NCI-H1436 treated with DMSO at 0.1 percent for 48 hours (cell line): ENCODE measurements at regions not wholly inside any gene's neighbourhood (a gene's known extent, or its start where the extent isn't known, plus 50 kb on each side); places are given as distances from the start of the nearest gene placed in this dataset.

Experiments
- DNase-seq: peaks from one replicate; lab custom pipeline; 2025; lab: John Stamatoyannopoulos, UW

DNA sequence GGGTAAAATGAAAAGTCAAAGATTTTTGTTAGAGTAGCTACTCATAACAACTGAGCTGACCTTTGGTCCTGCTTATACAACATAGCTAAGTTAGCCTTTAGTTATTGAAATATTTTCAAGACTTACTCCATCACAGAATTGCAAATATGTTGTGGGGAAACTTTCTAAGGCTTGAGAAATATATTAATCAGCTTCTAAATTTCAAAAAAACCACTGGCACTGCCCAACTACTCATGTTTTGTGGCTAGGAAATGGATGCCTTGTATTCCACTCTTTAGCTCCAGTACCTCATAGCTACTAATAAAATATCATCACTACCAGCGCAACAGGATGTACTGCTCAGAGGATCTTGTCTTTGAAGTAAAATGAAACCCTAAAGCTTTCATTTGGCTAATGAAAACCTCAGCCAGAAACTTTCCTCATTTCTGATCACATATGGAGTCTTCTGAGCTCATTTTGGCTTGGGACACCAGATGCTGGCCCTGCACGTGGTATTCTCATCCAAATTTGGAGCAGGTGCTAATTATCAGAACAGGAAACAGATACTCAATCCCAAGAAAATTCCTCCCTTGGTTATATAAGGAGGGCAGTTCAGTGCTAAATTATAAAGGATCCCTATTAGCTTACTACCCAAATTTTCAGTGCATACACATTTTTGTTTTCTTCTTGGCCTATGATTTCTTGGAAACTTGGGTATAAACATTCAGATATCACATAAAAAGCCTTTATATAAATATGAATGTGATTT is 690.7 kb downstream of the ADGRL2 start:
- DNase-seq, result no peak

DNA sequence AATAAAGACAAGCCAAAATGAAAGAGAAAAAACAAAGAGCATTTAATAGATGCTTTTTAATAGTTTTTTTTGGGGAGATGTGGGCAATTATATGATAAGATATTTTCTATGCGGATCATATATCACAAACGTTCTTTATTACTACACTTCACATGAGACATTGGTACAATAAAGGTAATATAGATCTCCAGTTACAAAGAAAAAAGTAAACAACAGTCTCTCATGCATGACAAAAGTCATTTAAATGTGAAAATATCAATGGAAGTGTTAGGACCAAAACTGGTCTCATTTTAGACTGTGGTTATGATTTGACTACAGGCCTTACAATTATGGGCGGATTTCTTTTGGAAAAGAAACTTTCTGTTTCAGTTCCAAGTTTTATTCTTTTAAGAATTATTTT is 687.0 kb downstream of the ADGRL2 start:
- no peak for DNase-seq

DNA sequence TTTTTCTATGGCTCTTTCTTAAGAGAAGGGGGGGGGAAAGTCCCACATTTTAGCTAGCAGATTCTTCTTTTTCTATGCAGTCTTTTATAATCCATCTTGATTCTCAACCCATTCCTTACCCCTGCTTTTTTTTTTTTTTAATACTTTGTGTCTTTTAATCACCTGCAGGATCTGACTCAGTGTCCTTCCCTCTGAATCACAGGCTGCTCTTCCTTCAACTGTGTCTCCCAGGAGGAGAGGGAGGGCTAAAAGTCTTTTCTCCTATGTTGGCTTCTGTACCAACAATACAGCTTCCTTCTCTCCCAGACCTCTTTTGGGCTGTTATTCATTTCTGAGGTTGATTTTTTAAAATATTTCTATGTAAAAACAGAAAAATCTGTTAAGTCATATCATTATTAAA is 686.2 kb downstream of the ADGRL2 start:
- no peak for DNase-seq

DNA sequence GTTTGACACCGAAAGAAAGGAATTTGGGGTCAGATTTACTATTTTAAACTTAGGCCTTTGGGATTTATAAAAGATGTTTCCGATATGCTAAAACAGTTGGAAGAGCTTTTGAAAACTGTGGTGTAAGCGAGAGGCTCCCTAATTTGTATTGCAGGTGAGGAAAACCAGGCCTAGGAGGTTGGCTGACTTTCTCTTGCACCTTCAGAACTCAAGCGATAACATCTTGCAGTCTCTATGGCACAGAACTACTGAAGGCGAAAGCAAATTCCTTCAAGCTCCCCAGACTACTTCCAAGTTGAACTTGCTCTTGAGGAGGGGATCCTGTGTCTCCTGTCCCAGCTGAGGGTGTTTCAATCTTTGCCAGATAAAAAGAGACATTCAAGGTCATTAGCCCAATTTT is 685.7 kb downstream of the ADGRL2 start:
- DNase-seq, result no peak

DNA sequence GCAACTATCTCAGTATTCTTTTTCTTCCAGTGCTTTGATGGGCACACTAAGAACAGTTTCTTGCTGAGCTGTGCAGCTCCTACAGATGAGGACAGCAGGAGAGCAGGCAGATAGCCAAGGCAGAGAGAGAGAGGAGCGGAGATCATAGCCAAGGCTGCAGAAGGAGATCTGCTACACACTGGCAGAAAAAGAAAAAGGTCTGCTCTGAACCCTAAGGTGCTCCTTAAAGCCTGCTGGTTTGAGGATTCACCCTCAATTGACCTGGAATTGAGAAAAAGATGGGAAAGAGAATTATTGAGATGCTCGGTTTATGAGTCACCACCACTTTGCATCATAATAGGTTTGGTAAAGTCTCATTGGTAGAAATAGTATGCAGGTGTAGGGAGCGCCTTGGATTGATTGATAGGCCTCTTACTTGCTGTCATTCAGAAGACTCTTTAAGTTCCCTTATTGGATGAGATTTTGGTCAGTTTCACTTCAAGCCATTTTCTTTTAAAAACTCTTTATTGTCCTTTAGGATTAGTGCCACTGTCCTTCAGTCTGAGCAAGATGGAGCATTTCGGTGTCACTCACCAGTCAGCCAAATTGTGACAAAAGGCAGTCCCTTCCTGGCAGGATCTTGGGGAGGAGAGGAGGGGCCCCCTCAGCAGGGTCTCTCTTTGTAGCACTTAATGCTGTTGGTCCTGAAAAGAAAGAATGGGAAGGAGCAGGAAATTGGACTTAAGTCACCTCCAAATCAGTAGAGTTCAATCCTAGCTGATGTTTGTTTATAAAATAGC is 685.0 kb downstream of the ADGRL2 start:
- no peak for DNase-seq

DNA sequence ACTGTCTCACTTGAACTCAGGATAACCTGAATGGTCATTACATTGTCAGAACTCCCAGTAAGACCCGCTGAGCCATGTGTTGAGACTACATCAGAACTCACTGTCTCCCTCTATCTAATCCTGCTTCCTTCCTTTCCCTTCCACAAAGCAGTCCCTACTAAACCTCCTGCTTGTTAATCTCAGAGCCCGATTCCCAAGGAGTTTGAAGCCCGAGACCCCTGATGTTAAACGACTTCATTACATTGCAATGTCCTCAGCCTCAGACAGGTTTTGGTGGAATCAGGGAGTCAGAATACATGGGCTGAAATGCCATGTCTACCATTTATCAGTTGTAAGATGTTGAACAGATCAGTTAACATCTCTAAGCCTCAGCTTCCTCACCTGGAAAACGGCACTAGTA is 682.4 kb downstream of the ADGRL2 start:
- DNase-seq, result no peak

DNA sequence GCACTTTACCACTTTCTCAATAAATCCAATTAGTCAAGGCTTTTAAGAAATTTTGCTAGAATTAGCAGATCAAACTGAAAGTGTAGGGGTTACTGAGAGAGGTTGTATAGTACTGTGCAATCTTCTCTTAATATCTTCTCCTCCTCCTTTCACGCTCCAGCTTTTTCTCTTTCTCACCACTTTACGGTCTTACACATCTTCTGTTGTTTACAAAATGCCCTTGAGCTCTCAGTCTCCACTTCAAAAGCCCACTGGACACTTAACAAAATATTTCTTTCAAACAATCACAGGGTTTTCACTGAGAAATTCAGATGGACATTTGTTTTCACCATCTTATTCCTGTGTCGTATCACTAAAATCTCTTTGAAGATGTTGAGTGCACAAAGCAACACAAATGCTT is 678.2 kb downstream of the ADGRL2 start:
- no peak for DNase-seq

DNA sequence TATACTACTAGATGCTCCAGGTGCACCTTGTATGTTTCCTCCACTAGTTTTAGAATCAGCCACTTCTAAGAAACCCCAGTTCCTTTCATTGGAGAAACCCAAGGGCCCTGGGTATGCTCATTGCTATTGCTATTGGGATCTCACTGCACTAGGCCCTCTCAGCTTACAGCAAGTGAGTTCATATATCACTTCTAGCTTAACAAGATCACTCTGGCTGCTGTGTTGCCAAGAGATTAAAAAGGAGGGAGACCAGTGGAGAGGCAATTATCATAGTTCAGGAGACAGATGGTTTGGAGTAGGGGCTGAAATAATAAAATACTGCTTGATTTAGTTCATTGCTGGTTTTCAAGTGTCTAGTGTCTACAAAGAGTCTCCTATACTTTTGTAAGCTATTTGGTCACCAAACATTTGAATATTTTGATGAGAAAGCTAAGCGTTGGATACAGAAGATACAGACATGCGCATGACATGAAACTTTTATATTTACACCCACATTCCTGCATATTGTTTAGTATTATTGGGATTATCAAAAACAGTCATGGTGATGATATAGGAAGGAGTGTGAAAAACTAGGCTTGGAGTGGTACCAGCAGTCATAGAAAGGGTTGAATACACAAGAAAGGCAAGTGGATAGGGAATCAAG is 671.9 kb downstream of the ADGRL2 start:
- DNase-seq, result no peak

DNA sequence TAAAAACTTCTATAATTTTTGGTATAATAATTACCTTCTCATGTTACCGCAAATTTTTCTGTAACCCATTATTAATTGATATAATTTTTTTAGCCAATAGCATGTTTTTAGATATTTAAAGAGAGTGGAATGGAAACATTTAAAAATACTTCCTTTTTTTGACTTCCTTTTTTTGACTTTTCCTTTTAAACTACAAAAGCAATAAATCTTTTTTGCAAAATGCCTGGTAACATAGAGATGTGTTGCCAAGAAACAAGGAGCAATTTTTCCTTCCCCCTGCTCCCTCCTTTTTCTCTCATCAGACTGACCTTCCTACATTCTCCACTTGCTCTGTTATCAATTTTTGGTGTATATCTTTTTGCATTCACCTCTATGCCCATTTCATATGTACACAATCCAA is 666.2 kb downstream of the ADGRL2 start:
- DNase-seq, result no peak

DNA sequence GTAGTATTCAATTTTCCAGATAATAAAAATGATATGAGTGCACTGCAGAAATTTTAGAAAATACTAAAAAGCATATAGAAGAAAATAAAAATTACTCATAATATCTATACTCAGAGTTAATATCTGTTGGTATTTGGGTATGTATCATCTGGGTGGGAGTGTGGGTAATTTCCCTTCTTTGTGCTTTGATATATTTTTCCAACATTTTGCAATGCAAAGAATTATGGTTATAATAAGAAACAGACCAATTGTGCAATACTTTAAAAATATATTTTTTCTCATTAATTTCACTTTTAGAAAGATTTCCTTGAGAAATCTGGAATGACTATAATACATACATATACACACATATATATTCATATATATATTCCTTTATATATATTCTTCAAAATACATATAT is 665.7 kb downstream of the ADGRL2 start:
- no peak for DNase-seq

DNA sequence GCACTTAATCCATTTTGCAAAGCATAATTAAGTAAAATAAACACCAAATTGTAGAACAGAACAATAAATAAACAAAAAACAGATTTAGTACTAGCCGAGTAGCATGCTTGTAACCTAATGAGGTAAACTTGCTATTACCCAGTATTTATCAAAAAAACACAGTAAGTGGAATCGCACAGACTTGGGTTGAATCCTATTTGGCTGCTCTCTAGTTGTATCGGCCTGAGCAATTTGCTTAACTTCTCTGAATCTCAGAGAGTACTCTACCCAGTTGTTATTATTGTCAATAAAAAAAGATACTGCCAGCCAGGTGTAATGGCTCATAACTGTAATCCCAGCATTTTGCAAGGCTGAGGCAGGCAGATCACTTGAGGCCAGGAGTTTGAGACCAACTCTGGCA is 664.3 kb downstream of the ADGRL2 start:
- no peak for DNase-seq

DNA sequence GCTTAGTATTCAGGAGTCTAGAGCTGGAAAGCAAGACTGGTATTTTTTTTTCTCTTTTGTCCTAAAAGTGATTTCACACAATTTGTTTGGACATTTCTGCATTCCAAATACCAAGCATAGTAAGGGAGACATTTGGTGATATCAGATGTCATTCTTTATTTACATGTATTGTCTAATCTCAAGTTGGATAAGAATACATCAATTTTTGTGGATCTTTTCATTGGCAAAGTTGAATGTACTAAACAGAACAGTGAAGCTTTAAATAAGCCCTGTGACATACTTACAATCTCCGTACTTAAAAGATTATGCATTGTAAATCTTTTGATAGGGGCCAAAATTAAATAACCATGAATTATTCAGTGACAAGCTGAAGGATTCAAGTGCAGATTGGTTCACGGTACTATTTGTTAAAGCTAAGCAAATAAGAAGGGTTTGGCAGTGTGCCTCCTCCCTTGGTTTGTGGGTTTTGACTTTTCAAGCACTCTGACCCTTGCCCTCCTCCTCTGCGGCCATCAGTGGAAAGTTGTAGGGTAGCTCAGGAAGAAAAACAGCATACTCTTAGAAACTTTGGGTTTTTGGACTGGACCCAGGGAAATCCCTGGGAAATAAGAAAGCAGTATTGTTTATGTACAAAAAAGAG is 663.7 kb downstream of the ADGRL2 start:
- DNase-seq, result no peak

DNA sequence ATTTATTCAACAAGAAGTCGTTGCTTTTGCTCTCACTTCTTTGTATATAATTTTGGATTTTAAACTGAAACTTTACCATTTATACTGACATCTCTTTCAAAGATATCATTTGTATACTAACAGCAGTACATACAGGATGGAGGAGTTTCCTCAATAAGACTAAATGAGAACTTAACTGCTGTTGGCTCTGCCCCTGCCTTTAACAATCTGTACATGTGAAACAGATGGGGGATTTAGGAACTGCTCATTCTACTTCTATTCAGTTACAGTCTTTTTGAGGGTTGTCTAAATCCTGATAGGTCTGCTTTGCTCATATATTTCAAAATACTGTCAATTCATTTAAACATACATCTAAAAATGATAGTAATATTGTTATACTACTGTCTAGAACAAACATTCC is 663.2 kb downstream of the ADGRL2 start:
- no peak for DNase-seq

DNA sequence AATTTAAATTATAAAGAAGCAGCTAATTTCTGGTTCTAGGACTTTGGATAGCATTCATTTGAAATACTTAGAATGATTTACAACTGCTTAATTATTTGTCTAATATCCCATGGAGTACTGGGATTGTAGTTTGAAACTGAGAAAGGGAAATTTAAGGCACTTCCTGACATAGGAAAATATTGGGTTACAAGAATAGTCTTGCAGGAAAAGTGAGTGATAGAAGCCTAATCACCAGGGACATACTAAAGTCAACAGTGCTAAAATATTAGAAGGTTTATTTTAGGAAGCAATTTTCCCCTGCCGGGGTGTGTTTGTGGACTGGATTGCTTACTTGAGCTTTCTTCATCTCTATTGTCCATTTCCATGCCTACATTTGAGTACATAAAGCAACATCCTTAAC is 661.6 kb downstream of the ADGRL2 start:
- DNase-seq, result no peak

DNA sequence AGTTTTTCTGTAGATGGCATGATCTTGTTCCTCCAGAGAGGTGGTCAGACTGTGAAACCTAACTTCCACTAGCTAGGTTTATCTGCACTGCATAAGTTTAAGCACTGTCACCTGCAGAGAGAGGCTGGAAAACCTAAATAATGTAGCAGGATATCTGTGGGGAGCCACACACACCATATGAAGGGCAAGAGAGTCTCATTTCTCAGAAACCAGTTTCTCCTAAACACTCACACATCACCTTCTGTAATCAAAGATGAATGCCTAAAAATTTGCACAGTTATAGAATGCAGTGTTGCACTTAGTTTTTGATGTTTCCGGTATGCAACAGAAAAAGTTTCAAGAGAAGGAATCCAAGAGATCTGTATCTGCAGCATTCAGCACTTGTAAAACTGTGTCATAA is 654.6 kb downstream of the ADGRL2 start:
- no peak for DNase-seq

DNA sequence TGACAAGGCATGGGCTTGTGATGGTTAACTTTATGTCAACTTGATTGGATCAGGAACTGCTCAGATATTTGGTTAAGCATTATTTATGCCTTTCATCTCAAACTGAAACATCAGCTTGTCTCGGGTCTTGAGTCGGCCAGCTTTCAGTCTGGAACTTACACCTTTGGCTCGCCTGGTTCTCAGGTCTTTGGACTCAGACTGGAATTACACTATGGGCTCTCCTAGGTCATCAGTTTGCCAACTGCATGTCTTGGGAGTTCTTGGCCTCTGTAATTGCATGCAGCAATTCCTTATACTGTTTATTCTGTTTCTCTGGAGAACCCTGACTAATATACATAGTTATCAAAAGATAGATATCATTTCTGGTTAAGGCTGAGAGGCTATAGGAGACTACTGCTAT is 653.7 kb downstream of the ADGRL2 start:
- DNase-seq, result no peak

DNA sequence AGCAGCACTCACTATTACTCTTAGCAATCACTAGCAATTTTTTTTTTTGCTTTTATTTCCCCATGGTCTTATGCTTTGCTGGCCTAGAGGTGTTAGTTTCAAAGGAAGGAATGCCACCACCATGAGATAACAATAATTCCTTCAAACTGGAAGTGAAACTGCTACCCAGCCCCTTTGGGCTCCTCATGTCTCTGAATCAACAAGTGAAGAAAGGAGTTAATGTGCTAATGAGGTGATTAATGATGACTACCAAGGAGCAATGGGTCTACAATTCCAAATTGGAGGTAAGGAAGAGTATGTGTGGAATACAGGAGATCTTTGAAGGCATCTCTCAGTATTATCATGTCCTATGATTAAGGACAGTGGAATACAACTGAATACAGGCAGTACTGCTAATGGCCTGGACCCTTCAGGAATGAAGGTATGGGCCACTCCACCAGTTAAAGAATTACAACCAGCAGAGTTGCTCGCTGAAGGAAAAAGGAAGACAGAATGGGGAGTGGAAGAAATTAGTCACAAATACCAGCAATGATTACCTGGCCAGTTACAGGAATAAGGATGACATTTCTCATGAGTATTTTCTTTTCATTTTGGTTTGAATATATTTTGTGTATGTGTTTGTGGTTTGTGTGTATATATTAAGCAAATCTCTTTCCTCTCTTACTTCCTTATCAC is 652.9 kb downstream of the ADGRL2 start:
- DNase-seq, result no peak

DNA sequence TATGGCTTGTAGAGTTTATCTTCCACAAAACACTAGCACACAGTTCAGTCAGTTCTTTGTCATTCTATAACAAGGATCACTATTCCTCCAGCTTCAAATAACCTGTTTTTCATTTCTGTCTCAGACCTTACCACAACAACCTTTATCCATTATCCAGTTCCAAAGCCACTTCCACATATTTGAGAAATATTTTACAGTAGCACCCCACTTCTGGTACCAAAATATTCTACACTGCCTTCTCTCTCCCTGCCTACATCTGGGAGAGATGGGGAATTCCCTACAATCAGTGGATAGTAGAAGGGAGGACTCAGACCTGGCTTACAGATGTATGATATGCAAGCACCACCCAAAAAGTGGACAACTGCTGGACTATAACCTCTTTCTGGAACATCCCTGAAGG is 651.4 kb downstream of the ADGRL2 start:
- no peak for DNase-seq

DNA sequence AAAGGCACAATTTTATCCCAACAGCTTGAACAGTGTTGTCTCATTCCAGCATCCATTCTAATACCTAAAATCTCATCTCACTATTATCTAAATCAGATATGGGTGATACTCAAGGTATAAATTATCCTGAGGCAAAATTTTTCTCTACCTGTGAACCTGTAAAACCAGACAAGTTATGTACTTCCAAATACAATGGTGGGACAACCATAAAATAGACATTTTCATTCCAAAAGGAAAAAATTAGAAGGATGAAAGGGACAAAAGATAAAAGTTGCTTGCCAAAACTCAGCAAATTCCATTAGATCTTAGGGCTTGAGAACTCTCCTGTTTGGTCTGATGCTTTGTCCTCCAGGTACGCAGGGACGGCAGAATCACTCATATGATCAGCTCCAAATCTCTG is 650.5 kb downstream of the ADGRL2 start:
- no peak for DNase-seq

DNA sequence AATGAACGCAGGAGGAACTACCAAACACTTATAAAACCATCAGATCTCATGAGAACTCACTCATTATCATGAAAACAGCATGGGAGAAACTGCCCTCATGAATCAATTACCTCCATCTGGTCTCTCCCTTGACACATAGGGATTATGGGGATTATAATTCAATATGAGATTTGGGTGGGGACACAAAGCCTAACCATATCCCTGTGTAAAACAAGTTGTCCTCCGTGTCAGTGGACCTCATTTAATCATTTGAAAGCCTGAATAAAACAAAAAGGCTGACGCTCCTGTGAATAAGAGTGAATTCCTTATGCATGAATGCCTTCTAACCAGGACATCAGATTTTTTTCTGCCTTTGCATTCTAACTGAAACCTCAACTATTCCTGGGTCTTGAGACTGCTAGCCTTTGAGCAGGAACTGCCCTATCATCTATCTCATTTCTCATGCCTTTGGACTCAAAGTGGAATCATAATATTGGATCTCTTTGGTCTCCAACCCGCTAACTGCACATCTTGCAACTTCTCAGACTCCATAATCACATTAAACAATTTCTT is 648.8 kb downstream of the ADGRL2 start:
- no peak for DNase-seq

DNA sequence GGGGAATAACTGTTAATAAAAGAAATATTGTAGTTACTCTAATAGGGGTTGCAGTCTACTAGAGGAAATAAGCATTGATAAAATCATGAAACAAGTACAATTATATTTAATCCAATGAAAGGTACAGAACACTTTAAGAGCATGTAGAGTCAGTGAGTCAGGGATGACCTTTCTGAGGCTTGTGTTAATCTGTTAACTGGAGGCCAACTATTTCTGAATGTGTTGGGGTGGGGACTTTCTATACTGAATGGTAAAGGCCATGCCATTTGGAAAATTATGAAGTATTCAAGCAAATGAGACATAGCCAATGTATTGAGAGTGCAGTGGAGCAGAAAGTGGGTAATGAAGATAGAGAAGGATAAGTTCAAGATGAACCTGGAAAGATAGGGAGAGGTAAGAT is 646.2 kb downstream of the ADGRL2 start:
- DNase-seq, result no peak

DNA sequence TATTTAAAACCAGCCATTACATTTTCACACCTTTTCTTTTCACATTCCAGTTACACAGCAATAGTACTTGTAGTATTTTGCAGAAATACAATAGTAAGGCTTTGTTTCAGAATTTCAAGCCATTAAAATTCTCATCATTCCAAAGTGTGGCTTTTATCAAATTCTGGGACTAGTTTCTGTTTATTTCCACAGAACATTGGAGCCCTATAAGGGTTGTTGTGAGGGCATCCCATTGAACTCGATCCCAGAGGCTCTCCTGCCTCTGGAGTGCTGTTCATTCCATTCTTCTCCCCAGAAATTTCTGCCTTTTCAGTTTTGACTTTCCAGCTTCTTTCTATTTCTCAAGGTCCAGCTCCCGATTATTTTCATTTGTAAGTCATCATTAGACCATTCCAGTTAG is 645.5 kb downstream of the ADGRL2 start:
- no peak for DNase-seq
